LoVo (cell line): ENCODE measurements at regions not wholly inside any gene's neighbourhood (a gene's known extent, or its start where the extent isn't known, plus 50 kb on each side); places are given as distances from the start of the nearest gene placed in this dataset.
"Not testable (repeated sequence)": the region's sequence is repeated elsewhere in the genome, so short reads cannot be mapped to it uniquely, and the experiment has no call there.

Experiments used
- DNase-seq: peaks from one replicate; pipeline ENCODE4 v3.0.0-alpha.2; 2016; ENCODE audit warnings: low spot score

DNA sequence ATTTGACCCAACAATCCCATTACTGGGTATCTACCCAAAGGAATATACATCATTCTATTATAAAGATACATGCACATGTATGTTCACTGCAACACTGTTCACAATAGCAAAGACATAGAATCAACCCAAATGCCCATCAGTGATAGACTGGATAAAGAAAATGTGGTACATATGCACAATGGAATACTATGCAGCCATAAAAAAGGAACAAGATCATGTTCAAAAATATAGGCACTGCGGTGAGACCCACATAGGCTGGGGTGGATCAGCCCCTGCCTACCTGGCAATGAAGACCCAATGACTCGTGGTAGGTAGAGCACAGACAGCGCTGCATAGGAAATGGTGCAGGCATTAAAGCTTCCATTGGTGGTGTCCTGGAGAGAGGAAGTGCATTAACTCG is 88.6 kb upstream of the NFIL3 start:
- not testable (repeated sequence) for DNase-seq

- no peak for DNase-seq
Measured at GRCh38 chr9:91503673-91504081, 80.0 kb upstream of the NFIL3 start.

GRCh38 chr9:91502913-91503672 is 79.5 kb upstream of the NFIL3 start:
- no peak for DNase-seq

GRCh38 chr9:91502475-91502874 is 78.8 kb upstream of the NFIL3 start:
- DNase-seq, result no peak

- peak; percentile 70 for DNase-seq
Measured at GRCh38 chr9:91500509-91501014, 76.9 kb upstream of the NFIL3 start.

- DNase-seq, result no peak
Measured at GRCh38 chr9:91496351-91496750, 72.7 kb upstream of the NFIL3 start.

DNA sequence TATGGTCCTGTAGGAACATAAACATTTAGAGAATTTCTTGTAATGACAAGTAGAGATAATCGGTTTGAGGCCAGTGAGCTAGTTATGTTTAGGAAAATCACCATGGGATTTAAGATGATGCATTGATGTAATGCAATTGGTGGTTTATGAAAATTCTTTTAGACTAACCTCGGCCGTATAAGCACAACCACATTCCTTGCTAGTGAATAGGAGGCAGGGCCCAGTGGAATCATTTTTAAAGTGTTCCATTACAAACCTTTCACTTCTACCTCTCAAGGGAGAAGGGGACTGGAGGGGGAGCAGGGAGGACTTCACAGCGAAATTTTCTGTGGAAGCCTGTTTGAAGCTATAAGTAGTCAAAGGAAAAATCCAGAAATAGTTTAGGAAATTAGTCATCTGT is 71.8 kb upstream of the NFIL3 start:
- no peak for DNase-seq

DNA sequence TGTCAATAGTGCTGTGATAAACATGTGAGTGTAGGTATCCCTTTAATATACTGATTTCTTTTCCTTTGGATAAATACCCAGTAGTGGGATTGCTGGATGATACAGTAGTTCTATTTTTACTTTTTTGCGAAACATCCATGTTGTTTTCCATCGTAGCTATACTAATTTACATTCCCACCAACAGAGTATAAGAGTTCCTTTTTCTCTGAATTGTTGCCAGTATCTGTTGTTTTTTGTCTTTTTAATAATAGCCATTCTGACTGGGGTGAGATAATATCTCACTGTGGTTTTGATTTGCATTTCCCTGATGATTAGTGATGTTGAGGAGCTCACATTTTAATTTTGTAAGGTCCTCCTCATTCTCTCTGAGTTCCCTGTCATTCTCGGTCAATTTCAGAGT is 71.1 kb upstream of the NFIL3 start:
- no peak for DNase-seq

DNA sequence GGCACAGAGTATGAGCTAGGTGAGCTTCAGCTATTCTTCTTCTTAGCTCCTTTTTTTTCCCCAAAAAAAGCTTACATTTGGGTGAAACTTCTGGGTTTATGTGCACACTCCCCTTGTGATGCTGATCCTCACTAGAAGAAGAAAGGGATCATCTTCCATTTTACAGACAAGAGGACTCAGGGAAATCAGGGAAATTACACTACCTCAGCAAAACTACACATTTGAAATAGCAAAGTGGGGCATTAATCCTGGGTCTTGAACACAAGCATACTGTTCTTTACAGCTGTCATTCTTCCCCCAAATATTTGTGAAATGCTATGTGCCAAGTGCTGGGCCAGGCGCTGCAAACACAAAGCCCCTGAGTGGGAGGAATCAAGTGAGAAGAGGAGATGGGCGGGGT is 68.6 kb upstream of the NFIL3 start:
- DNase-seq, result no peak

GRCh38 chr9:91491624-91492023 is 68.0 kb upstream of the NFIL3 start:
- DNase-seq, result no peak

DNA sequence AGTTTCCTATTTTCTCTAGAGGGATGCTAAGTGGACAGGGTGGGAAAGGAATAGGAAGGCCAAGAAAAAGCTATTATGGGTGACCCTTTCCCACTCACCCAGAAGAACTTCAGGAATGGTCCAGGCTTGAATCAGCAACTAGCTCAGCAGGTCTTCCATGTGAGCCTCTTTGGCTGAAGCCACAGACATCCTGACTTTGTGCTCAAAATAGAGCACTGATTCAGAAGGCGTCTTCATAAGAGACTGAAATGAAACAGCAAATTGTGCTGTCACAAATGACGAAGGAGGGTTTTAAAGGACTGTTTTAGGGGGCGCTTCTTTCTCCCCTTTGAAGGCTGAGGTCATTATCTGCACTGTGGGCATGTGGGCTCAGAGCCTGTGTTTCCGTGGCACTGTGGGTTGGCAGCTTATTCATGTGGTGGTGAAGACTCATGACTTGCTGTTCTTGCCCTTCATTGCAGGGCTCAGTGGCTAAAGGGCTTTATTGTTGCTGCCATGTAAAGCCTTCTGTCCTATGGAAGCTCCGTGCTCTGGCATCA is 65.8 kb upstream of the NFIL3 start:
- no peak for DNase-seq

DNA sequence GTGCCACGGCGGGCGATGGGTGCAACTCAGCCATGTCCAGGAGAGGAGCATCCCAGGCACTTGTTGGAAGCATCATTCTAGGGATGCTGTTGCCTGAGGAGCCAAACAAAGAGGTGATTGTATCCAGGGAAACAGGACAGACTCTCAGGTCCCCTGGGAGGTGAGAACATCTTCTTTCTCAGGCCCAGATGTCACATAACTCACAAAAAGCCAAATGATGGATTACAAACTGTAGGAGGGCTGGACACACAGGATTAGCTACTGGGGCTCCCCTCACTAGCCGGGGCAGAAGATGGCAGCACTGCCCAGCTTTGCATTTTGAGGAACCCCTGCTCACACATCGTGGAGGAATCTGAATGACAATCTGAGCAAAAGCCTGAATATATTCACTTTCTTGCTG is 64.7 kb upstream of the NFIL3 start:
- DNase-seq, result no peak

- DNase-seq, result no peak
Measured at GRCh38 chr9:91486699-91487497, 63.3 kb upstream of the NFIL3 start.

GRCh38 chr9:91485006-91485405 is 61.4 kb upstream of the NFIL3 start:
- no peak for DNase-seq

- no peak for DNase-seq
Measured at GRCh38 chr9:91483835-91484234, 60.2 kb upstream of the NFIL3 start.

DNA sequence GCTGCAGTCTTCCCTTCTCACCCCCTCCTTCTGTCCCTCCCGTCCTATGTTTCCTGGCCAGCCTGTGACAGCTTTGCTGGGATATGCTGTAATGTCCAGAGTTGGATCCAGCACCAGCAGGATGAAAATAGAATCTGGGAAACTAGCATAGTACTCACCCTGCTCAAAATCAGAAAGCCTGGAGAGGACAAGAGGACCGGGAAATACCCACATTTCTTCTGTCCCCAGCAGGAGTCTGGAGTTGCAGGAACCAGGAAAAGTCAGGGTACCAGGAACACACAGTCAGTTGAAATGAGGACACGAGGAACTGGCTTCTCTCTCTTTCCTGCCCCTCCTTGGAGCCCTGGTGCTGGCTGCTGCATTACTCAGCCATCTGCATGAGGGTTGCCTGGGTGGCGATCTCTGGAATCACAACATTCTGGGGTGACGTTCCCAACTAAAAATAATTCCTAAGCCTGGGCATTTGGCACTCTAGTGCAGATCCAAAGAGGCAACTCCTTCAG is 59.6 kb upstream of the NFIL3 start:
- no peak for DNase-seq

DNA sequence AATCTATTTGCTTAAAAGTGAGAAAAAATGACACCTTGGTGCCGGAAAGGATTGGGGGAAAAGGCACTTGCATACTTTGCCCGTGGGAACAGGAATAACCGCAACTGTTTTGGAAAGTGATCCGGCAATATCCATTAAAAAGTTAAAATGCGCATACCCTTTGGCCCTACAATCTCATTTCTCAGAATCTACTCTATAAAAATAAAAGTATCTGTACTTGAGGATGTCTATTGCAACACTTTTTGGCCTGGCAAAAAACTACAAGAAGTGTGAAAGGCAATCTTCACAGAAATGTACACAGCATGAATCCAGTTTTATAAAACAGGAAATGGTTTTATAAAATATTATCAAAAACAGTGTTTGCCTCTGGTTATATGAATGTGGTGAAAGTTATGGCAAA is 58.3 kb upstream of the NFIL3 start:
- DNase-seq, result no peak

- DNase-seq, result no peak
Measured at GRCh38 chr9:91477106-91477505, 53.5 kb upstream of the NFIL3 start.

DNA sequence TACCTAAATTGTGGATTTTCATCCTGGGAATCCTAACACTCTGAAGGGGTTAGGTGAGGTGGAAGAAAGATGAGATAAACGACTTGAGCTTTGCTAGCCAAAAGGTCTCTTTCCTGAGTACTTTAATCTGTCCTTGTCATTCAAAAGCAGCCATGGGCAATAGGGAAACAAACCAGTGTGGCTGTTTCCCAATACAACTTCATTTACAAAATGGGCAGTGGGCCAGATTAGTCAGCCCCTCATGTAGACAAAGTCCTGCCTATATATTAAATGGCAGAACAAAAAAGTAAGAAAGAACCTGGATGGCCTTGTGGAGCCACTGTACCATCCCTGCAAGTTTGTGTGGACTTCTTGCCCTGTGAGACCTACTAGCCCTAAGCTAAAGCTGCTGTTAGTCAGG is 51.0 kb upstream of the NFIL3 start:
- DNase-seq, result no peak
